Sigmoid colon (tissue), 4 donors: ENCODE measurements at regions not wholly inside any gene's neighbourhood (a gene's known extent, or its start where the extent isn't known, plus 50 kb on each side); places are given as distances from the start of the nearest gene placed in this dataset.

Experiments
- CTCF ChIP-seq, 4 experiments: fragments of 450-650 bp in 3 of 4; fragments of 200-600 bp in 1 of 4; IDR thresholded peaks; one replicate each; pipeline ENCODE4 v1.5.1; 2016 to 2019; ENCODE audit warnings: antibody characterized with exemption in 4 of 4, mild to moderate bottlenecking in 3 of 4, moderate library complexity in 2 of 4
- POLR2A ChIP-seq, 2 donors: fragments of 450-650 bp; IDR thresholded peaks; one replicate each; pipeline ENCODE4 v1.6.1; 2016; ENCODE audit warnings: antibody characterized with exemption in 2 of 2, mild to moderate bottlenecking in 2 of 2, moderate library complexity in 2 of 2
- POLR2AphosphoS5 ChIP-seq, 4 donors: sonication (generic); formaldehyde crosslinking; IDR thresholded peaks; one replicate each; pipeline ENCODE4 v1.6.1; 2017; ENCODE audit warnings: antibody characterized with exemption in 4 of 4

DNA sequence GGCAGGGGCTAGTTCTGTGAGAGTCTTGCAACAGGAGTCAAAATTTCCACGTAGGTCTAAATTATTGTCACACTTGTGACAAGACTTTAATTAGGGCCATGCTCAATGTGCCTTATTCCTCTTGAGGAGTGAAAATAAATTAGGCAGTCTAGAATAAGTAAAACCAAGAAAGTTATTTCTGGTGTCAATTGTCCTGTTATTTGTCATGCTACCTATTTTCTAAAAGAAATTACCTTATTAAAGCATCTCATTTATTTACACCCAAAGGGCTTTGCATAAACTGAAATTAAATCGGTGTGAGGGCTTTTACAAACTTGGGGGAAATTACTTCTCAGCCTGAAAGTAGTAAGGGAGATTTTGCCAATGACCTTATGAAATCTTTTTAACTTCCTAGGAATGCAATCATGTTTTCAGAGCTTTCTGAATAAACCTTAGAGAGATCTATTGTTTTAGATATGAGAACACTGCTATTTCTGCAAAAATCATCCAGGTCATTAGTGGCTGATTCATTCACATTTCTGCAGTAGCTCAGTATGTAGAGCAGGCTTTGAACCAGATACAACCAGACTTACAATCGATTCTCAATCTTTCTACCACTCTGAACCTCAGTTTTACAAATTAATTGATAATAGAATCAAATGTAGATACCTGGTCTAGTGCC lies 221.2 kb upstream of the SAMSN1 start:
- TF ChIP-seq POLR2A (IDR thresholded peaks at IDR 0.05), result no peak
- TF ChIP-seq CTCF (IDR thresholded peaks at IDR 0.05), result no peak
- no peak for TF ChIP-seq POLR2AphosphoS5 (IDR thresholded peaks at IDR 0.05)
